Spleen (tissue), 11 donors: ENCODE measurements at regions not wholly inside any gene's neighbourhood (a gene's known extent, or its start where the extent isn't known, plus 50 kb on each side); places are given as distances from the start of the nearest gene placed in this dataset.

Experiments used
- DNase-seq: peaks from one replicate; pipeline ENCODE4 v3.0.0-alpha.2; 2020
- H3K27ac ChIP-seq, 8 donors: fragments of 200-600 bp; sonication (generic) in 7 of 8; 1 replicate in 4 of 8; 2 replicates in 4 of 8; pipeline versions ENCODE4 v1.5.0 to v1.8.0; 2016 to 2021; ENCODE audit warnings: inconsistent platforms in 4 of 8, mild to moderate bottlenecking in 4 of 8, moderate library complexity in 1 of 8
- H3K27me3 ChIP-seq, 7 donors: fragments of 200-600 bp; sonication (generic) in 6 of 7; replicated peaks in 1 of 7; 1 replicate in 4 of 7; 2 replicates in 3 of 7; pipeline versions ENCODE4 v1.5.0 to v1.8.0; 2016 to 2021; ENCODE audit warnings: inconsistent platforms in 3 of 7, mild to moderate bottlenecking in 1 of 7
- H3K36me3 ChIP-seq, 6 donors: fragments of 200-600 bp; sonication (generic) in 5 of 6; 1 replicate in 4 of 6; 2 replicates in 2 of 6; pipeline versions ENCODE4 v1.5.0 to v1.8.0; 2016 to 2021; ENCODE audit warnings: inconsistent platforms in 2 of 6
- H3K4me1 ChIP-seq, 6 donors: fragments of 200-600 bp; sonication (generic) in 5 of 6; 1 replicate in 3 of 6; 2 replicates in 3 of 6; pipeline versions ENCODE4 v1.5.0 to v1.8.0; 2016 to 2021; ENCODE audit warnings: inconsistent platforms in 3 of 6
- H3K4me3 ChIP-seq, 8 donors: fragments of 200-600 bp; sonication (generic) in 7 of 8; 1 replicate in 4 of 8; 2 replicates in 4 of 8; pipeline versions ENCODE4 v1.5.0 to v1.8.0; 2016 to 2021; ENCODE audit warnings: inconsistent platforms in 4 of 8, mild to moderate bottlenecking in 4 of 8, moderate library complexity in 2 of 8
- H3K9me3 ChIP-seq, 8 donors: fragments of 200-600 bp; sonication (generic) in 7 of 8; 1 replicate in 4 of 8; 2 replicates in 4 of 8; pipeline versions ENCODE4 v1.5.0 to v1.8.0; 2016 to 2021; ENCODE audit warnings: inconsistent platforms in 4 of 8
- CTCF ChIP-seq, 11 experiments: fragments of 200-600 bp in 7 of 11; fragments of 450-650 bp in 4 of 11; sonication (generic) in 4 of 11; IDR thresholded peaks in 8 of 11; conservative IDR thresholded peaks in 3 of 11; 1 replicate in 7 of 11; 2 replicates in 4 of 11; pipeline versions ENCODE4 v1.4.0 to v1.8.0; 2016 to 2021; ENCODE audit warnings: antibody characterized with exemption in 11 of 11, inconsistent platforms in 4 of 11, mild to moderate bottlenecking in 1 of 11
- POLR2A ChIP-seq, 3 donors: fragments of 450-650 bp; IDR thresholded peaks; one replicate each; pipeline ENCODE4 v1.5.1; 2017; ENCODE audit warnings: antibody characterized with exemption in 3 of 3, mild to moderate bottlenecking in 1 of 3
- POLR2AphosphoS5 ChIP-seq, 3 donors: sonication (generic); formaldehyde crosslinking; IDR thresholded peaks; one replicate each; pipeline ENCODE4 v1.5.1; 2017; ENCODE audit warnings: antibody characterized with exemption in 3 of 3
- WGBS, 5 donors: extraction: QIAGEN DNeasy Blood & Tissue Kit in 3 of 5; methylation state at CpG; one replicate each; pipeline versions ENCODE4 v1.1.5 to v1.1.7; 2013 to 2018; 5-methylcytosine and 5-hydroxymethylcytosine counted together
- intact Hi-C: fragments of 100-400 bp; cut with DNase I; formaldehyde crosslinking; loops from one replicate; pipeline ENCODE4 v1.15.0; 2023; ENCODE audit warnings: low total_unique reads
- donor health status: healthy with polysubstance abuse.
- donor health status: DM: no; HTN: no; CAD: no; lungs with moderate emphysema.
- donor health status: DM: no; HTN: no; CAD: no.
- donor health status: Bipolar disorder and iron deficiency.
- donor health status: healthy.
- donor health status: DM: no; HTN: no; CAD: no.
- donor health status: DM: yes; HTN: yes; CAD: no.

GRCh38 chr11:108994887-108995286 is 330.0 kb downstream of the DDX10 start:
- Histone ChIP-seq H3K36me3 (no peaks in the 10 kb centered on the region), H3K27me3 (no peaks in the 10 kb centered on the region), H3K9me3 (peaks cover 0 to 34% (median 13%) of the 10 kb centered on the region in 8 donors), H3K4me1 (no peaks in the 10 kb centered on the region), H3K4me3 (no peak overlapping the region), H3K27ac (no peak overlapping the region)
- intact Hi-C loops: no loop called here
- 24 to 41% (median 30%) methylated on average over 1 of the region's 1 CpG for WGBS, 5 donors
- no peak for TF ChIP-seq POLR2AphosphoS5 (IDR thresholded peaks at IDR 0.05)
- TF ChIP-seq CTCF (IDR thresholded peaks at IDR 0.05 in 8 of 11, conservative IDR thresholded peaks at IDR 0.05 in 3 of 11): no peak
- no peak for TF ChIP-seq POLR2A (IDR thresholded peaks at IDR 0.05)
- DNase-seq: no peak

- TF ChIP-seq POLR2AphosphoS5 (IDR thresholded peaks at IDR 0.05) (no peak), CTCF (IDR thresholded peaks at IDR 0.05 in 8 of 11, conservative IDR thresholded peaks at IDR 0.05 in 3 of 11) (no peak), POLR2A (IDR thresholded peaks at IDR 0.05) (no peak)
- no peaks in the 10 kb centered on the region for H3K4me1 ChIP-seq
- DNase-seq: no peak
- no peaks in the 10 kb centered on the region for H3K27me3 ChIP-seq
- H3K27ac ChIP-seq: no peak overlapping the region
- H3K4me3 ChIP-seq: no peak overlapping the region
- peaks cover 0 to 38% (median 16%) of the 10 kb centered on the region in 8 donors for H3K9me3 ChIP-seq
- no peaks in the 10 kb centered on the region for H3K36me3 ChIP-seq
- intact Hi-C loops: no loop called here
These were observed 333.0 kb downstream of the DDX10 start for GRCh38 chr11:108997826-108998225.

GRCh38 chr11:109000531-109000930 is 335.7 kb downstream of the DDX10 start:
- no peak for DNase-seq
- Histone ChIP-seq H3K36me3 (no peaks in the 10 kb centered on the region), H3K27me3 (no peaks in the 10 kb centered on the region), H3K4me3 (no peak overlapping the region), H3K9me3 (peaks cover 0 to 37% (median 16%) of the 10 kb centered on the region in 8 donors), H3K27ac (no peak overlapping the region), H3K4me1 (no peaks in the 10 kb centered on the region)
- WGBS, 5 donors: 45 to 83% (median 71%) methylated on average over 1 of the region's 1 CpG
- TF ChIP-seq POLR2AphosphoS5 (IDR thresholded peaks at IDR 0.05) (no peak), POLR2A (IDR thresholded peaks at IDR 0.05) (no peak), CTCF (IDR thresholded peaks at IDR 0.05 in 8 of 11, conservative IDR thresholded peaks at IDR 0.05 in 3 of 11) (no peak)
- intact Hi-C loops: no loop called here

- no peak for DNase-seq
- H3K9me3 ChIP-seq: peaks cover 0 to 29% (median 10%) of the 10 kb centered on the region in 8 donors
- H3K36me3 ChIP-seq: no peaks in the 10 kb centered on the region
- no peaks in the 10 kb centered on the region for H3K4me1 ChIP-seq
- no peaks in the 10 kb centered on the region for H3K27me3 ChIP-seq
- H3K4me3 ChIP-seq: no peak overlapping the region
- no peak overlapping the region for H3K27ac ChIP-seq
- intact Hi-C loops: no loop called here
- no peak for TF ChIP-seq POLR2A (IDR thresholded peaks at IDR 0.05)
- TF ChIP-seq POLR2AphosphoS5 (IDR thresholded peaks at IDR 0.05): no peak
- TF ChIP-seq CTCF (IDR thresholded peaks at IDR 0.05 in 8 of 11, conservative IDR thresholded peaks at IDR 0.05 in 3 of 11): no peak
These were observed 336.7 kb downstream of the DDX10 start for GRCh38 chr11:109001585-109001984.
